Lower leg skin (tissue), 3 donors: ENCODE measurements at regions not wholly inside any gene's neighbourhood (a gene's known extent, or its start where the extent isn't known, plus 50 kb on each side); places are given as distances from the start of the nearest gene placed in this dataset.

Source experiments
- CTCF ChIP-seq, 3 donors: fragments of 450-650 bp; IDR thresholded peaks; one replicate each; pipeline ENCODE4 v1.5.1; 2016; ENCODE audit warnings: antibody characterized with exemption in 3 of 3, mild to moderate bottlenecking in 3 of 3, moderate library complexity in 2 of 3
- POLR2A ChIP-seq, 2 donors: fragments of 450-650 bp; IDR thresholded peaks; one replicate each; pipeline ENCODE4 v1.6.1; 2016 to 2017; ENCODE audit warnings: antibody characterized with exemption in 2 of 2, mild to moderate bottlenecking in 1 of 2, moderate library complexity in 1 of 2

GRCh38 chr16:13483121-13483520 lies 436.8 kb upstream of the ERCC4 start:
- no peak for TF ChIP-seq CTCF (IDR thresholded peaks at IDR 0.05)
- no peak for TF ChIP-seq POLR2A (IDR thresholded peaks at IDR 0.05)
